ENCODE measurements at regions not wholly inside any gene's neighbourhood (a gene's known extent, or its start where the extent isn't known, plus 50 kb on each side); places are given as distances from the start of the nearest gene placed in this dataset.

GRCh38 chr10:30782537-30783461, 153.2 kb upstream of the LYZL2 start:
- no peak for TF ChIP-seq CTCF (IDR thresholded peaks at IDR 0.05)
- no peak for TF ChIP-seq POLR2A (IDR thresholded peaks at IDR 0.05)
